IPS-20b (cell line): ENCODE measurements at regions not wholly inside any gene's neighbourhood (a gene's known extent, or its start where the extent isn't known, plus 50 kb on each side); places are given as distances from the start of the nearest gene placed in this dataset.

Source experiments
- H3K27ac ChIP-seq: one replicate; pipeline ENCODE4 v1.5.1; 2013; ENCODE audit warnings: low read length
- H3K27me3 ChIP-seq: 2 replicates; pipeline ENCODE4 v1.6.1; 2013; ENCODE audit warnings: mild to moderate bottlenecking, low read length, inconsistent platforms; ENCODE audit not compliant: insufficient read depth
- H3K36me3 ChIP-seq: 2 replicates; pipeline ENCODE4 v1.6.1; 2013; ENCODE audit warnings: low read depth, mild to moderate bottlenecking, inconsistent platforms, low read length, moderate library complexity; ENCODE audit not compliant: insufficient read depth
- H3K4me1 ChIP-seq: 2 replicates; pipeline ENCODE4 v1.6.1; 2013; ENCODE audit warnings: mild to moderate bottlenecking, control low read depth, inconsistent platforms, low read length, moderate library complexity; ENCODE audit not compliant: insufficient read depth
- H3K4me3 ChIP-seq: 2 replicates; pipeline ENCODE4 v1.5.1; 2013; ENCODE audit warnings: mild to moderate bottlenecking, low read length, inconsistent platforms
- H3K9ac ChIP-seq: 2 replicates; pipeline ENCODE4 v1.6.1; 2013; ENCODE audit warnings: low read depth, mild to moderate bottlenecking, inconsistent platforms, low read length, moderate library complexity
- H3K9me3 ChIP-seq: 2 replicates; pipeline ENCODE4 v1.6.1; 2013; ENCODE audit warnings: mild to moderate bottlenecking, low read depth, low read length, inconsistent platforms; ENCODE audit not compliant: insufficient read depth

GRCh38 chr7:21305455-21306235 is 122.2 kb upstream of the SP4 start:
- Histone ChIP-seq H3K27me3 (no peaks in the 10 kb centered on the region), H3K9ac (no peak overlapping the region), H3K4me1 (no peaks in the 10 kb centered on the region), H3K36me3 (no peaks in the 10 kb centered on the region), H3K9me3 (peaks cover 25% of the 10 kb centered on the region), H3K27ac (no peak overlapping the region), H3K4me3 (no peak overlapping the region)

GRCh38 chr7:21314954-21315353 is 112.9 kb upstream of the SP4 start:
- peaks cover 12% of the 10 kb centered on the region; the same call in 1 of the 2 replicates for H3K4me1 ChIP-seq
- no peaks in the 10 kb centered on the region for H3K27me3 ChIP-seq
- no peaks in the 10 kb centered on the region for H3K36me3 ChIP-seq
- no peak overlapping the region for H3K4me3 ChIP-seq
- H3K9me3 ChIP-seq: no peaks in the 10 kb centered on the region
- H3K27ac ChIP-seq: no peak overlapping the region
- H3K9ac ChIP-seq: no peak overlapping the region

- Histone ChIP-seq H3K4me3 (no peak overlapping the region), H3K27me3 (no peaks in the 10 kb centered on the region), H3K27ac (no peak overlapping the region)
Measured at GRCh38 chr7:21317966-21318915, 109.6 kb upstream of the SP4 start.

GRCh38 chr7:21318916-21319270 is 109.0 kb upstream of the SP4 start:
- no peaks in the 10 kb centered on the region for H3K36me3 ChIP-seq
- H3K4me3 ChIP-seq: no peak overlapping the region
- H3K9ac ChIP-seq: no peak overlapping the region
- no peaks in the 10 kb centered on the region for H3K27me3 ChIP-seq
- no peaks in the 10 kb centered on the region for H3K9me3 ChIP-seq
- H3K27ac ChIP-seq: no peak overlapping the region
- H3K4me1 ChIP-seq: peaks cover 12% of the 10 kb centered on the region; the same call in 1 of the 2 replicates

More at GRCh38 chr7:21317966-21318915, 109.6 kb upstream of the SP4 start:
- H3K9ac ChIP-seq: no peak overlapping the region
- peaks cover 12% of the 10 kb centered on the region; the same call in 1 of the 2 replicates for H3K4me1 ChIP-seq
- no peaks in the 10 kb centered on the region for H3K9me3 ChIP-seq
- no peaks in the 10 kb centered on the region for H3K36me3 ChIP-seq

GRCh38 chr7:21326241-21326640 is 101.6 kb upstream of the SP4 start:
- Histone ChIP-seq H3K27me3 (no peaks in the 10 kb centered on the region), H3K27ac (no peak overlapping the region), H3K9ac (no peak overlapping the region), H3K36me3 (no peaks in the 10 kb centered on the region), H3K4me3 (no peak overlapping the region), H3K9me3 (no peaks in the 10 kb centered on the region), H3K4me1 (no peaks in the 10 kb centered on the region)

GRCh38 chr7:21326921-21327320 is 101.0 kb upstream of the SP4 start:
- Histone ChIP-seq H3K9me3 (no peaks in the 10 kb centered on the region), H3K36me3 (no peaks in the 10 kb centered on the region), H3K27ac (no peak overlapping the region), H3K4me3 (no peak overlapping the region), H3K9ac (no peak overlapping the region), H3K27me3 (no peaks in the 10 kb centered on the region), H3K4me1 (no peaks in the 10 kb centered on the region)

GRCh38 chr7:21327422-21328409 is 100.2 kb upstream of the SP4 start:
- H3K9ac ChIP-seq: no peak overlapping the region
- H3K9me3 ChIP-seq: no peaks in the 10 kb centered on the region
- no peaks in the 10 kb centered on the region for H3K27me3 ChIP-seq
- H3K4me1 ChIP-seq: no peaks in the 10 kb centered on the region
- H3K4me3 ChIP-seq: no peak overlapping the region
- H3K36me3 ChIP-seq: no peaks in the 10 kb centered on the region
- H3K27ac ChIP-seq: no peak overlapping the region

GRCh38 chr7:21330462-21331178 is 97.3 kb upstream of the SP4 start:
- Histone ChIP-seq H3K4me1 (no peaks in the 10 kb centered on the region), H3K36me3 (no peaks in the 10 kb centered on the region), H3K9ac (no peak overlapping the region), H3K27ac (no peak overlapping the region), H3K9me3 (no peaks in the 10 kb centered on the region), H3K27me3 (no peaks in the 10 kb centered on the region), H3K4me3 (no peak overlapping the region)

GRCh38 chr7:21334906-21335305 is 93.0 kb upstream of the SP4 start:
- Histone ChIP-seq H3K9ac (no peak overlapping the region), H3K27ac (no peak overlapping the region), H3K4me3 (no peak overlapping the region), H3K4me1 (no peaks in the 10 kb centered on the region), H3K36me3 (no peaks in the 10 kb centered on the region), H3K9me3 (no peaks in the 10 kb centered on the region), H3K27me3 (no peaks in the 10 kb centered on the region)

GRCh38 chr7:21336743-21337142 is 91.1 kb upstream of the SP4 start:
- Histone ChIP-seq H3K4me3 (no peak overlapping the region), H3K27ac (no peak overlapping the region), H3K9me3 (no peaks in the 10 kb centered on the region), H3K9ac (no peak overlapping the region), H3K27me3 (no peaks in the 10 kb centered on the region), H3K36me3 (no peaks in the 10 kb centered on the region), H3K4me1 (no peaks in the 10 kb centered on the region)
